ENCODE measurements at regions not wholly inside any gene's neighbourhood (a gene's known extent, or its start where the extent isn't known, plus 50 kb on each side); places are given as distances from the start of the nearest gene placed in this dataset.
"Not testable (repeated sequence)": the region's sequence is repeated elsewhere in the genome, so short reads cannot be mapped to it uniquely, and the experiment has no call there.

DNA sequence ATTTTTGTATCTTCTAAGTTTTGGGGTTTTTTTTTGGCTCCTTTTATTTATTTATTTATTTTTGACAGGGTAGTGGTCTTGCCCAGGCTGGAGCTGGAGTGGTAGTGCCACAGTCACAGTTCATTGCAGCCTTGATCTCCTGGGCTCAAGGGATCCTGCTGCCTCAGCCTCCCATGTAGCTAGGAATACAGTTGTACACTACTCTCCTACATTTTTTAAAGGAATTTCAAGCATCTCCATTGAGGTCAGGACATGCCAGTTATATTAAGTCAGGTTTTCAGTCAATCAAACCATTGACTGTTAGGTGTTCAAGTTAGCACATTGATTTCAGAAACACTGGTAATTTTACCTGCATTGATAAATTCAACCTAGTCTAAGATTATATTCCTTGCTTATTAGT is 480.5 kb upstream of the SPRY2 start:
- Histone ChIP-seq H3K27me3 (ENCODE audit: control insufficient read depth in 3 of 3, insufficient read depth in 3 of 3, low read length in 3 of 3) (no peaks in the 10 kb centered on the region), H3K4me3 (ENCODE audit: low read length in 3 of 3) (no peak overlapping the region), H3K27ac (ENCODE audit: low read depth, low read length) (no peak overlapping the region), H3K9ac (ENCODE audit: low read depth in 1 of 3, low read length in 3 of 3) (no peak overlapping the region), H3K9me3 (ENCODE audit: control insufficient read depth in 3 of 3, low read length in 3 of 3) (peaks cover 0 to 10% (median 0%) of the 10 kb centered on the region in 3 donors), H3K36me3 (ENCODE audit: control insufficient read depth in 3 of 3, insufficient read depth in 3 of 3, low read length in 3 of 3) (no peaks in the 10 kb centered on the region), H3K4me1 (ENCODE audit: control insufficient read depth in 3 of 3, insufficient read depth in 3 of 3, low read length in 3 of 3) (no peaks in the 10 kb centered on the region)

DNA sequence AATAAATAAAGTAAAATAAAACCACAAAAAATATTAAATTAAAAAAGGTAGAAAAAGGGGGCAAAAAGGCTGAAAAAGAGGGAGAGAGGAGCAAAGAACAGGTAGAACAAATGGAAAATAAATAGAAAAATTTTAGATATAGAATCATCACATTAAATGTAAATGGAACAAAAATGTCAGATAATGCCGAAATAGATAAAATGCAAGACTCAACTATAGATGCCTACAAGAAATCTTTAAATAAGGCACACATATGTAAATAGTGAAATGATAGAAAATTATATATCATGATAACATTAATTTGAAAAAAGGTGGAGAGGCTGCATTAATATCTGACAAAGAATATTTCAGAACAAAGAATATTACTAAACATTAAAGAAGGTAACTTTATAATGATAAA is 477.1 kb upstream of the SPRY2 start:
- Histone ChIP-seq H3K4me1 (ENCODE audit: control insufficient read depth in 3 of 3, insufficient read depth in 3 of 3, low read length in 3 of 3) (no peaks in the 10 kb centered on the region), H3K9ac (ENCODE audit: low read depth in 1 of 3, low read length in 3 of 3) (no peak overlapping the region), H3K4me3 (ENCODE audit: low read length in 3 of 3) (no peak overlapping the region), H3K27ac (ENCODE audit: low read depth, low read length) (no peak overlapping the region), H3K9me3 (ENCODE audit: control insufficient read depth in 3 of 3, low read length in 3 of 3) (peaks cover 0 to 2% (median 0%) of the 10 kb centered on the region in 3 donors), H3K36me3 (ENCODE audit: control insufficient read depth in 3 of 3, insufficient read depth in 3 of 3, low read length in 3 of 3) (no peaks in the 10 kb centered on the region), H3K27me3 (ENCODE audit: control insufficient read depth in 3 of 3, insufficient read depth in 3 of 3, low read length in 3 of 3) (no peaks in the 10 kb centered on the region)

DNA sequence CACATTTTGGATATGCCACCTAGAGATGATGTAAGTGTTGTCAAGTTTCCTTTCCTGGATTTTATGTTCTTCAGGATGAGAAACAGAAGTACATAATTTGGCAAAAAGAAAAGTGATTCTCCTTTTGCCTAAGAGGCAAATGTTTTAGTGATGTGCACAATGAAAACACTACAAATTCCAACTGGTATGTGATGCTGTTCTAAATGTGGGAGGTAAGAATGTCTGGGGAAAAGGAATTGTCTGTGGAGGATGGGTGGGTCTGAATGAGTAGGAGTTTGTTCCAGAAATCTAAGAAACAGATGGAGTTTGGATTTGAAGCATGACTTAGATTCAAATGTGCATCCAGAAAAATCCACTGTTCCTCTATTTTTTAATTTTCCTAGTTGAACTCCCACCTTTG is 473.6 kb upstream of the SPRY2 start:
- Histone ChIP-seq H3K36me3 (ENCODE audit: control insufficient read depth in 3 of 3, insufficient read depth in 3 of 3, low read length in 3 of 3) (no peaks in the 10 kb centered on the region), H3K4me3 (ENCODE audit: low read length in 3 of 3) (no peak overlapping the region), H3K27ac (ENCODE audit: low read depth, low read length) (no peak overlapping the region), H3K9ac (ENCODE audit: low read depth in 1 of 3, low read length in 3 of 3) (no peak overlapping the region), H3K27me3 (ENCODE audit: control insufficient read depth in 3 of 3, insufficient read depth in 3 of 3, low read length in 3 of 3) (no peaks in the 10 kb centered on the region), H3K4me1 (ENCODE audit: control insufficient read depth in 3 of 3, insufficient read depth in 3 of 3, low read length in 3 of 3) (no peaks in the 10 kb centered on the region), H3K9me3 (ENCODE audit: control insufficient read depth in 3 of 3, low read length in 3 of 3) (peaks cover 0 to 2% (median 0%) of the 10 kb centered on the region in 3 donors)

DNA sequence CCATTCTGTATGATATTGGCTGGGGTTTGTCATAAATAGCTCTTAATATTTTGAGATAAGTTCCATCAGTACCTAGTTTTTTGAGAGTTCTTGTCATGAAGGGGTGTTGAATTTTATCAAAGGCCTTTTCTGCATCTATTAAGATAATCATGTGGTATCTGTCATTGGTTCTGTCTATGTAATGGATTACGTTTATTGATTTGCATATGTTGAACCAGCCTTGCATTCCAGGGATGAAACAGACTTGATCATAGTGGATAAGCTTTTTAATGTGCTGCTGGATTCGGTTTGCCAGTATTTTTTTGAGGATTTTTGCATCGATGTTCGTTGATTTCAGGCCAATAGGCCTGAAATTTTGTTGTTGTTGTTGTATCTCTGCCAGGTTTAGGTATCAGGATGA is 469.4 kb upstream of the SPRY2 start:
- H3K36me3 ChIP-seq (ENCODE audit: control insufficient read depth in 3 of 3, insufficient read depth in 3 of 3, low read length in 3 of 3); H3K9ac ChIP-seq (ENCODE audit: low read depth in 1 of 3, low read length in 3 of 3); H3K9me3 ChIP-seq (ENCODE audit: control insufficient read depth in 3 of 3, low read length in 3 of 3); H3K27me3 ChIP-seq (ENCODE audit: control insufficient read depth in 3 of 3, insufficient read depth in 3 of 3, low read length in 3 of 3); H3K27ac ChIP-seq (ENCODE audit: low read depth, low read length); H3K4me1 ChIP-seq (ENCODE audit: control insufficient read depth in 3 of 3, insufficient read depth in 3 of 3, low read length in 3 of 3); H3K4me3 ChIP-seq (ENCODE audit: low read length in 3 of 3): not testable (repeated sequence)

DNA sequence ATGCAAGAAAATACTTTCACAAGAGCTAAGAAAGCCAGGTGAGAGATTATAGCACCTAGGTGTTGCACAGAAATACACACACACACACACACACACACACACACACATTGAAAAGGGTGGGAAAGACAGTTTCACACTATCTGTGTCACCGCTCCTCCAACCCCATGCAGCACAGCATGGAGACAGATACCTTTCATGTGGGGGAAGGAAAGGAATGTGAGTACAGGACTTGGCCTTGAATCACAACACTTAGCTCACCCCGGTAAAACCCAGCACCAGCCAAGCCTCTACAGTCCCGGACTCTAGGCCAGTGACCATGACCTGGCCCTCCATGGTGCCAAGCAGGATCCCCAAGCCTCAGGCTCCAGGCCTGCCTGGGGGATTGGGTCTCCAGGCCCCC is 462.0 kb upstream of the SPRY2 start:
- Histone ChIP-seq H3K36me3 (ENCODE audit: control insufficient read depth in 3 of 3, insufficient read depth in 3 of 3, low read length in 3 of 3) (no peaks in the 10 kb centered on the region), H3K27me3 (ENCODE audit: control insufficient read depth in 3 of 3, insufficient read depth in 3 of 3, low read length in 3 of 3) (no peaks in the 10 kb centered on the region), H3K27ac (ENCODE audit: low read depth, low read length) (no peak overlapping the region), H3K9me3 (ENCODE audit: control insufficient read depth in 3 of 3, low read length in 3 of 3) (no peaks in the 10 kb centered on the region), H3K9ac (ENCODE audit: low read depth in 1 of 3, low read length in 3 of 3) (no peak overlapping the region), H3K4me1 (ENCODE audit: control insufficient read depth in 3 of 3, insufficient read depth in 3 of 3, low read length in 3 of 3) (no peaks in the 10 kb centered on the region), H3K4me3 (ENCODE audit: low read length in 3 of 3) (no peak overlapping the region)

DNA sequence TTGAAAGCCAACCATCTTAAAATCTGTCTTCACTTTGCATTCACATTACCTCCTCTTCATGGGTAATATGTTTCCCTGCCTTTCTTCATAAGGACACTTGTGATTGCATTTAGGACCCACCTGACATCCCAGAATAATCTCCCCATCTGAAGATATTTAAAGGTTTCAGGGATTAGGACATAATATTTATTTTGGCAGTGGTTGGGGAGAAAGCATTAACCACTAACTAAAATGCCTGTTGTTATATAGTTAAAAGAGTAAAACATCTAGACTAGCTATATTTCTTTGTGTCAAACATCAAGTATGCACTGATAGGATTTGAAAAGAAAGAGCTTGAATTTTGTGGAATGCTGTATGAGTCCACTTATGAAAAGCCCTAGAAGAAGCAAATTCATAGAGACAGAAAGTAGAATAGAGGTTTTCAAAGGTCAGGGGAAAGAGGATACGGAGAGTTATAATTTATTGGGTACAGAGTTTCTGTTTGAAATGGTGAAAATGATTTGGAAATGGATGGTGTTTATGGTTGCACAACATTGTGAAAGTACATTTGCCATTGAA is 457.7 kb upstream of the SPRY2 start:
- Histone ChIP-seq H3K36me3 (ENCODE audit: control insufficient read depth in 3 of 3, insufficient read depth in 3 of 3, low read length in 3 of 3) (no peaks in the 10 kb centered on the region), H3K27ac (ENCODE audit: low read depth, low read length) (no peak overlapping the region), H3K27me3 (ENCODE audit: control insufficient read depth in 3 of 3, insufficient read depth in 3 of 3, low read length in 3 of 3) (no peaks in the 10 kb centered on the region), H3K9ac (ENCODE audit: low read depth in 1 of 3, low read length in 3 of 3) (no peak overlapping the region), H3K9me3 (ENCODE audit: control insufficient read depth in 3 of 3, low read length in 3 of 3) (no peaks in the 10 kb centered on the region), H3K4me3 (ENCODE audit: low read length in 3 of 3) (no peak overlapping the region), H3K4me1 (ENCODE audit: control insufficient read depth in 3 of 3, insufficient read depth in 3 of 3, low read length in 3 of 3) (no peaks in the 10 kb centered on the region)

DNA sequence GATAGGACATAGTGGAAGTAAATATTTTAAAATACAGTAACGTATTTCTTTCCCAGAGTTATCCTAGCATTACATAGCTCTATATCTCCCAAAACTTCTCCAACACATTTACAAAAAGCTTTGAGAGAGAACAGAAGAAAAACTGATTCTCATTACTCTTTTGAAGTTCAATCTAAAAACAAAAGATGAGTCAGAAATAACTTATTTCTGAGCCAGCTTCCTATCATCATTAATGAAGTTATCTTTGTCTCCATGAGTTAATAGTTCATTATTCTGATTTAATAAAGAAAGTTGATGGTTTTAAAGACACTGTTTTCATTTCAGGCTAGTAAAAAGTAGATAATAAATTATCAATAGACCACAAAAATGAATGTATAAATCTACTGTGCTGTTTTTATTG is 446.7 kb upstream of the SPRY2 start:
- H3K4me3 ChIP-seq (ENCODE audit: low read length in 3 of 3), result no peak overlapping the region
- H3K4me1 ChIP-seq (ENCODE audit: control insufficient read depth in 3 of 3, insufficient read depth in 3 of 3, low read length in 3 of 3), result no peaks in the 10 kb centered on the region
- H3K9ac ChIP-seq (ENCODE audit: low read depth in 1 of 3, low read length in 3 of 3), result no peak overlapping the region
- H3K36me3 ChIP-seq (ENCODE audit: control insufficient read depth in 3 of 3, insufficient read depth in 3 of 3, low read length in 3 of 3), result no peaks in the 10 kb centered on the region
- no peaks in the 10 kb centered on the region for H3K9me3 ChIP-seq (ENCODE audit: control insufficient read depth in 3 of 3, low read length in 3 of 3)
- H3K27me3 ChIP-seq (ENCODE audit: control insufficient read depth in 3 of 3, insufficient read depth in 3 of 3, low read length in 3 of 3), result no peaks in the 10 kb centered on the region
- H3K27ac ChIP-seq (ENCODE audit: low read depth, low read length), result no peak overlapping the region

DNA sequence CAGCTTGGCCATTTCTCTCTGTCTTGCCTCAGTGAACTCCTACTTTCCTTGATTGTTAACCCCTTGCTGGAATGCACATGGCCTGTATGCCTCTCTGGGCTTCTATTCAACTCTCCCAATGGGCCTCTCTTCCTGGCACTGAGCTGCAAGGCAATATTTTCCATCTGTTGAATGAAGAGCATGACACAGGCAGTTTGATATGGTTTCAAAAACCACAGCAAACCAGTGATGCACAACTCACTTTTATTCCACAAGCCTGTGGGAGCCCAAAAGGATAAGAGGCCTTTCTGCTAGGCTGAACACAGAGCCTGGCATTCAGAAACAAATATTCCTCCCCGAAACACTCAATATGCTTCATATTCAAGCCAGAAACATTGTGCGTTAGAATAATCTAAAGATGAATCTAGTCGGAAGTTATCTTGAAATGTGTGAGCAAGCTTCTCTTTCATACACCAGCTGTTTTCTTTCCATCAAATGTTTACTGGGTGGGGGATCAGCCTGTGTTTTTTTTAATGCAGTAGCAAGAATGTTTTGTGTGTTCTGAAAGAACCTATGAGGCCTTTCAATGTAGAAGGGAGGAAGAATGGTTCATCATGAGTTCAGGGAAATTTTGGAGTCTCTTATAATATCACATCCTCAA is 443.1 kb upstream of the SPRY2 start:
- H3K4me1 ChIP-seq (ENCODE audit: control insufficient read depth in 3 of 3, insufficient read depth in 3 of 3, low read length in 3 of 3), result no peaks in the 10 kb centered on the region
- H3K9ac ChIP-seq (ENCODE audit: low read depth in 1 of 3, low read length in 3 of 3), result no peak overlapping the region
- H3K9me3 ChIP-seq (ENCODE audit: control insufficient read depth in 3 of 3, low read length in 3 of 3), result no peaks in the 10 kb centered on the region
- no peaks in the 10 kb centered on the region for H3K27me3 ChIP-seq (ENCODE audit: control insufficient read depth in 3 of 3, insufficient read depth in 3 of 3, low read length in 3 of 3)
- no peaks in the 10 kb centered on the region for H3K36me3 ChIP-seq (ENCODE audit: control insufficient read depth in 3 of 3, insufficient read depth in 3 of 3, low read length in 3 of 3)
- H3K27ac ChIP-seq (ENCODE audit: low read depth, low read length), result no peak overlapping the region
- H3K4me3 ChIP-seq (ENCODE audit: low read length in 3 of 3), result no peak overlapping the region

DNA sequence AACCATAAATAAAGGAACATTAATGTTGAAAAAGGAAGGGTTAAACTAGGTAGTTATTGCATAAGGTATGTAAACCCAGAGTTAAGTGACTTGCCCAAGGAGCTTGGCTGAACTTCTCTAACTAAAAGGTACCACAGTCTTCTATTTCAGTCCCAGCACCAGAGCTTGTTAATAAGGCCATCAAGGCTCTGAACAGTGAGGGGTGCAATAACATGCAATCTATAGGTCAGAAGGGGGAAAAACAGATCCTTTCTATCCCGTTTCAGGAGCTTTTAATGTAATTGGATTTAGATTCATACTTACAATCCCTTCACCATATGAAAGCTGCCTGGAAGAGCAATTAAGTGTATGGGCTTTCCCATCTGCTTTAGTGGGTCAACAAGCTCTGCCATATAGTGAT is 441.5 kb upstream of the SPRY2 start:
- Histone ChIP-seq H3K9ac (ENCODE audit: low read depth in 1 of 3, low read length in 3 of 3) (no peak overlapping the region), H3K27ac (ENCODE audit: low read depth, low read length) (no peak overlapping the region), H3K4me1 (ENCODE audit: control insufficient read depth in 3 of 3, insufficient read depth in 3 of 3, low read length in 3 of 3) (no peaks in the 10 kb centered on the region), H3K27me3 (ENCODE audit: control insufficient read depth in 3 of 3, insufficient read depth in 3 of 3, low read length in 3 of 3) (no peaks in the 10 kb centered on the region), H3K9me3 (ENCODE audit: control insufficient read depth in 3 of 3, low read length in 3 of 3) (no peaks in the 10 kb centered on the region), H3K4me3 (ENCODE audit: low read length in 3 of 3) (no peak overlapping the region), H3K36me3 (ENCODE audit: control insufficient read depth in 3 of 3, insufficient read depth in 3 of 3, low read length in 3 of 3) (no peaks in the 10 kb centered on the region)

DNA sequence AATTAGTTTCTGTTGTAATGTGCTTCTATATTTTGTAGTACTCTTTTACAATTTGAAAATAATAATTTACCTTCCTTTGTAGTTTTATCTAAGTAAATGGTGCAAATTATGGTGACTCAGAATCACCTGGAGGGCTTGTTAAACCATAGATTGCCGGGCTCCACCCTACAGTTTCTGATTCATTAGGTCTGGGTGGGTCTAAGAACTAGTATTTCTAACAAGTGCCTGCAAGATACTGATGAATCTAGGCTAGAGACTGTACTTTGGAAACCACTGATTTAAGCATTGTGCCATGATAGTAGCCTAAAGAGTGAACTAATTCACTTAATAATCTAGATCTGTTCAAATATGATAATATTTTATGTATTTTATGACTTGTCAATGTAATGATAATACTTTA is 437.4 kb upstream of the SPRY2 start:
- no peak overlapping the region for H3K4me3 ChIP-seq (ENCODE audit: low read length in 3 of 3)

More for the DNA sequence above, 437.4 kb upstream of the SPRY2 start:
- no peaks in the 10 kb centered on the region for H3K36me3 ChIP-seq (ENCODE audit: control insufficient read depth in 3 of 3, insufficient read depth in 3 of 3, low read length in 3 of 3)
- H3K9ac ChIP-seq (ENCODE audit: low read depth in 1 of 3, low read length in 3 of 3), result no peak overlapping the region
- H3K27ac ChIP-seq (ENCODE audit: low read depth, low read length), result no peak overlapping the region
- no peaks in the 10 kb centered on the region for H3K27me3 ChIP-seq (ENCODE audit: control insufficient read depth in 3 of 3, insufficient read depth in 3 of 3, low read length in 3 of 3)
- H3K4me1 ChIP-seq (ENCODE audit: control insufficient read depth in 3 of 3, insufficient read depth in 3 of 3, low read length in 3 of 3), result no peaks in the 10 kb centered on the region
- no peaks in the 10 kb centered on the region for H3K9me3 ChIP-seq (ENCODE audit: control insufficient read depth in 3 of 3, low read length in 3 of 3)
